ENCODE measurements at regions not wholly inside any gene's neighbourhood (a gene's known extent, or its start where the extent isn't known, plus 50 kb on each side); places are given as distances from the start of the nearest gene placed in this dataset.
A peak's percentile ranks its signal among the peaks of the same experiment; 100 is the strongest.
"Not testable (repeated sequence)": the region's sequence is repeated elsewhere in the genome, so short reads cannot be mapped to it uniquely, and the experiment has no call there.

- ATAC-seq (ENCODE audit: low read depth in 2 of 2) = no peak
- no peaks in the 10 kb centered on the region for H3K36me3 ChIP-seq (ENCODE audit: control insufficient read depth, insufficient read depth, low read length)
- H3K27me3 ChIP-seq (ENCODE audit: control insufficient read depth, insufficient read depth, low read length) = no peaks in the 10 kb centered on the region
- no peaks in the 10 kb centered on the region for H3K4me1 ChIP-seq (ENCODE audit: control insufficient read depth, insufficient read depth, low read length, poor library complexity, severe bottlenecking)
- Mint-ChIP-seq H3K4me3 (no peak overlapping the region), H3K9me3 (peaks cover 0 to 7% (median 2%) of the 10 kb centered on the region in 7 donors), H3K27me3 (no peaks in the 10 kb centered on the region), H3K4me1 (no peaks in the 10 kb centered on the region), H3K36me3 (no peaks in the 10 kb centered on the region), H3K27ac (no peak overlapping the region)
- H3K27ac ChIP-seq (ENCODE audit: insufficient read depth, low read length, poor library complexity, severe bottlenecking) = no peak overlapping the region
- no peak for DNase-seq
- no peak overlapping the region for H3K4me3 ChIP-seq (ENCODE audit: low read depth, low read length)
- H3K9me3 ChIP-seq (ENCODE audit: control insufficient read depth in 2 of 2, low read length in 2 of 2) = no peaks in the 10 kb centered on the region
Observed at GRCh38 chr2:149763358-149763757, 175.8 kb upstream of the MMADHC start.

GRCh38 chr2:149761611-149762010, 174.0 kb upstream of the MMADHC start:
- peaks cover 0 to 7% (median 2%) of the 10 kb centered on the region in 7 donors for H3K9me3 Mint-ChIP-seq
- no peak overlapping the region for H3K27ac Mint-ChIP-seq
- DNase-seq (no peak), ATAC-seq (ENCODE audit: low read depth in 2 of 2) (no peak)
- H3K4me3 Mint-ChIP-seq = no peak overlapping the region
- Histone ChIP-seq H3K27ac (ENCODE audit: insufficient read depth, low read length, poor library complexity, severe bottlenecking) (no peak overlapping the region), H3K4me3 (ENCODE audit: low read depth, low read length) (no peak overlapping the region), H3K36me3 (ENCODE audit: control insufficient read depth, insufficient read depth, low read length) (no peaks in the 10 kb centered on the region), H3K27me3 (ENCODE audit: control insufficient read depth, insufficient read depth, low read length) (no peaks in the 10 kb centered on the region), H3K9me3 (ENCODE audit: control insufficient read depth in 2 of 2, low read length in 2 of 2) (no peaks in the 10 kb centered on the region), H3K4me1 (ENCODE audit: control insufficient read depth, insufficient read depth, low read length, poor library complexity, severe bottlenecking) (no peaks in the 10 kb centered on the region)
- H3K4me1 Mint-ChIP-seq = no peaks in the 10 kb centered on the region
- H3K27me3 Mint-ChIP-seq = no peaks in the 10 kb centered on the region
- H3K36me3 Mint-ChIP-seq = no peaks in the 10 kb centered on the region

- not testable (repeated sequence) for DNase-seq; H3K4me3 Mint-ChIP-seq; H3K27ac Mint-ChIP-seq; H3K36me3 Mint-ChIP-seq; H3K9me3 ChIP-seq (ENCODE audit: control insufficient read depth in 2 of 2, low read length in 2 of 2); H3K4me3 ChIP-seq (ENCODE audit: low read depth, low read length); H3K4me1 Mint-ChIP-seq; H3K27ac ChIP-seq (ENCODE audit: insufficient read depth, low read length, poor library complexity, severe bottlenecking); H3K4me1 ChIP-seq (ENCODE audit: control insufficient read depth, insufficient read depth, low read length, poor library complexity, severe bottlenecking); H3K36me3 ChIP-seq (ENCODE audit: control insufficient read depth, insufficient read depth, low read length); H3K27me3 Mint-ChIP-seq; H3K27me3 ChIP-seq (ENCODE audit: control insufficient read depth, insufficient read depth, low read length); ATAC-seq (ENCODE audit: low read depth in 2 of 2)
- H3K9me3 Mint-ChIP-seq = peaks cover 0 to 13% (median 4%) of the 10 kb centered on the region in 7 donors
Observed at GRCh38 chr2:149759382-149759781, 171.8 kb upstream of the MMADHC start.

GRCh38 chr2:149754722-149755121, 167.1 kb upstream of the MMADHC start:
- H3K4me3 ChIP-seq (ENCODE audit: low read depth, low read length); H3K9me3 ChIP-seq (ENCODE audit: control insufficient read depth in 2 of 2, low read length in 2 of 2); ATAC-seq (ENCODE audit: low read depth in 2 of 2); H3K27me3 Mint-ChIP-seq; H3K36me3 Mint-ChIP-seq; H3K36me3 ChIP-seq (ENCODE audit: control insufficient read depth, insufficient read depth, low read length); H3K27ac Mint-ChIP-seq; H3K4me1 Mint-ChIP-seq; DNase-seq; H3K4me1 ChIP-seq (ENCODE audit: control insufficient read depth, insufficient read depth, low read length, poor library complexity, severe bottlenecking); H3K27me3 ChIP-seq (ENCODE audit: control insufficient read depth, insufficient read depth, low read length); H3K27ac ChIP-seq (ENCODE audit: insufficient read depth, low read length, poor library complexity, severe bottlenecking): not testable (repeated sequence)
- peaks cover 0 to 12% (median 4%) of the 10 kb centered on the region in 7 donors for H3K9me3 Mint-ChIP-seq
- H3K4me3 Mint-ChIP-seq = peak overlapping the region in 1 of 4 donors; percentile 40

- Mint-ChIP-seq H3K36me3 (no peaks in the 10 kb centered on the region), H3K4me3 (no peak overlapping the region)
Observed at GRCh38 chr2:149747456-149747855, 159.9 kb upstream of the MMADHC start.

GRCh38 chr2:149745396-149746230, 158.0 kb upstream of the MMADHC start:
- Histone ChIP-seq H3K36me3 (ENCODE audit: control insufficient read depth, insufficient read depth, low read length) (no peaks in the 10 kb centered on the region), H3K27ac (ENCODE audit: insufficient read depth, low read length, poor library complexity, severe bottlenecking) (no peak overlapping the region), H3K4me3 (ENCODE audit: low read depth, low read length) (no peak overlapping the region), H3K27me3 (ENCODE audit: control insufficient read depth, insufficient read depth, low read length) (no peaks in the 10 kb centered on the region), H3K4me1 (ENCODE audit: control insufficient read depth, insufficient read depth, low read length, poor library complexity, severe bottlenecking) (no peaks in the 10 kb centered on the region), H3K9me3 (ENCODE audit: control insufficient read depth in 2 of 2, low read length in 2 of 2) (no peaks in the 10 kb centered on the region)
- DNase-seq (no peak), ATAC-seq (ENCODE audit: low read depth in 2 of 2) (no peak)
- Mint-ChIP-seq H3K9me3 (peaks cover 0 to 5% (median 0%) of the 10 kb centered on the region in 7 donors), H3K4me1 (no peaks in the 10 kb centered on the region), H3K27me3 (no peaks in the 10 kb centered on the region), H3K4me3 (no peak overlapping the region), H3K27ac (no peak overlapping the region), H3K36me3 (no peaks in the 10 kb centered on the region)

More at GRCh38 chr2:149747456-149747855, 159.9 kb upstream of the MMADHC start:
- Mint-ChIP-seq H3K27ac (no peak overlapping the region), H3K27me3 (no peaks in the 10 kb centered on the region), H3K4me1 (no peaks in the 10 kb centered on the region), H3K9me3 (peaks cover 0 to 5% (median 0%) of the 10 kb centered on the region in 7 donors)
- Histone ChIP-seq H3K9me3 (ENCODE audit: control insufficient read depth in 2 of 2, low read length in 2 of 2) (no peaks in the 10 kb centered on the region), H3K4me3 (ENCODE audit: low read depth, low read length) (no peak overlapping the region), H3K4me1 (ENCODE audit: control insufficient read depth, insufficient read depth, low read length, poor library complexity, severe bottlenecking) (no peaks in the 10 kb centered on the region), H3K36me3 (ENCODE audit: control insufficient read depth, insufficient read depth, low read length) (no peaks in the 10 kb centered on the region), H3K27me3 (ENCODE audit: control insufficient read depth, insufficient read depth, low read length) (no peaks in the 10 kb centered on the region), H3K27ac (ENCODE audit: insufficient read depth, low read length, poor library complexity, severe bottlenecking) (no peak overlapping the region)
- ATAC-seq (ENCODE audit: low read depth in 2 of 2) (no peak), DNase-seq (no peak)

GRCh38 chr2:149744865-149745264, 157.3 kb upstream of the MMADHC start:
- ATAC-seq (ENCODE audit: low read depth in 2 of 2) (no peak), DNase-seq (no peak)
- H3K4me3 Mint-ChIP-seq = no peak overlapping the region
- H3K4me1 Mint-ChIP-seq = no peaks in the 10 kb centered on the region
- Histone ChIP-seq H3K9me3 (ENCODE audit: control insufficient read depth in 2 of 2, low read length in 2 of 2) (no peaks in the 10 kb centered on the region), H3K36me3 (ENCODE audit: control insufficient read depth, insufficient read depth, low read length) (no peaks in the 10 kb centered on the region), H3K4me1 (ENCODE audit: control insufficient read depth, insufficient read depth, low read length, poor library complexity, severe bottlenecking) (no peaks in the 10 kb centered on the region), H3K27me3 (ENCODE audit: control insufficient read depth, insufficient read depth, low read length) (no peaks in the 10 kb centered on the region), H3K4me3 (ENCODE audit: low read depth, low read length) (no peak overlapping the region), H3K27ac (ENCODE audit: insufficient read depth, low read length, poor library complexity, severe bottlenecking) (no peak overlapping the region)
- H3K36me3 Mint-ChIP-seq = no peaks in the 10 kb centered on the region
- no peaks in the 10 kb centered on the region for H3K27me3 Mint-ChIP-seq
- peaks cover 0 to 5% (median 0%) of the 10 kb centered on the region in 7 donors for H3K9me3 Mint-ChIP-seq
- H3K27ac Mint-ChIP-seq = no peak overlapping the region

GRCh38 chr2:149743842-149744448, 156.4 kb upstream of the MMADHC start:
- Mint-ChIP-seq H3K9me3 (peaks cover 0 to 5% (median 0%) of the 10 kb centered on the region in 7 donors), H3K27ac (peak overlapping the region in 1 of 3 donors; percentile 34), H3K27me3 (no peaks in the 10 kb centered on the region), H3K4me3 (no peak overlapping the region), H3K36me3 (no peaks in the 10 kb centered on the region), H3K4me1 (no peaks in the 10 kb centered on the region)
- Histone ChIP-seq H3K4me1 (ENCODE audit: control insufficient read depth, insufficient read depth, low read length, poor library complexity, severe bottlenecking) (no peaks in the 10 kb centered on the region), H3K27me3 (ENCODE audit: control insufficient read depth, insufficient read depth, low read length) (no peaks in the 10 kb centered on the region), H3K4me3 (ENCODE audit: low read depth, low read length) (no peak overlapping the region), H3K27ac (ENCODE audit: insufficient read depth, low read length, poor library complexity, severe bottlenecking) (no peak overlapping the region), H3K9me3 (ENCODE audit: control insufficient read depth in 2 of 2, low read length in 2 of 2) (no peaks in the 10 kb centered on the region), H3K36me3 (ENCODE audit: control insufficient read depth, insufficient read depth, low read length) (no peaks in the 10 kb centered on the region)
- no peak for DNase-seq
- no peak for ATAC-seq (ENCODE audit: low read depth in 2 of 2)
